GM19239 (cell line): ENCODE measurements at regions not wholly inside any gene's neighbourhood (a gene's known extent, or its start where the extent isn't known, plus 50 kb on each side); places are given as distances from the start of the nearest gene placed in this dataset.
"Not testable (repeated sequence)": the region's sequence is repeated elsewhere in the genome, so short reads cannot be mapped to it uniquely, and the experiment has no call there.

Experiments
- DNase-seq: peaks from one replicate; pipeline ENCODE4 v3.0.0; 2011; ENCODE audit warnings: low spot score; ENCODE audit not compliant: insufficient read length
- FAIRE-seq: peaks from 2 replicates; lab custom pipeline; 2011; peaks lifted over from hg19 to GRCh38; lab: Jason Lieb, UNC

- no peak for FAIRE-seq
Measured at GRCh38 chr6:168369786-168370185, 50.2 kb upstream of the DACT2 start.

DNA sequence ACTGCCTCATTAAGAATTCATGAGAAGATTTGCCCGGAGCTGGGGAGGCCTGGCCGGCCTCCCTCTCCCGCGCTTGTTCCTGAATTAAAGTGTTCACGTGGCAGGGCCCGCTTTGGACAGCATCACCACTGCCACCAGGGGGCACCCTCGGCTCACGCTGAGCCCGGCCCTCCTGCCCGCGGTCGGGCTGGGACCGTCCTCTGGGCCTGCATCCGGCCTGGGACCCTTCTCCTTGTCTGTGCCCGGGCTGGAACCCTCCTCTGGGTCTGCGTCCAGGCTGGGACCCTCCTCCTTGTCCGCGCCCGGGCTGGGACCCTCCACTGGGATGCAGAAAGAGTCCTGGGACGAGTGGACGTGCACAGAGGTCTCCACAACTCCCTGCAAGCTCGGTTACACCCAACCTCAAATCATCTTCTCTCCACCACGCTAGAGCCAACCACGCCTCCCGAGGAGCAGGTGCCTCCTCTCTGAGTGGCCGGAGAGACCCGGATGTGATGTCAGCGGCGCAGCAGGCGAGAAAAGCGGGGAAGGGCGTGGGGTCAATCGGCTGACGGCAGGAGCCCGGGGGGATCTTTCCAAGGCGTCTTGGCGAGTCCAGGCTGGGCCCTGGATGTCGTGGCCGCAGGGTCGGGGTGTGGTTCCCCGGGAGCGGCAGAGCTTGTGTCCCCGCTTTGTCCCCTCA lies 50.9 kb upstream of the DACT2 start:
- FAIRE-seq: no peak
- peak; percentile 70 for DNase-seq

More at GRCh38 chr6:168369786-168370185, 50.2 kb upstream of the DACT2 start:
- no peak for DNase-seq

DNA sequence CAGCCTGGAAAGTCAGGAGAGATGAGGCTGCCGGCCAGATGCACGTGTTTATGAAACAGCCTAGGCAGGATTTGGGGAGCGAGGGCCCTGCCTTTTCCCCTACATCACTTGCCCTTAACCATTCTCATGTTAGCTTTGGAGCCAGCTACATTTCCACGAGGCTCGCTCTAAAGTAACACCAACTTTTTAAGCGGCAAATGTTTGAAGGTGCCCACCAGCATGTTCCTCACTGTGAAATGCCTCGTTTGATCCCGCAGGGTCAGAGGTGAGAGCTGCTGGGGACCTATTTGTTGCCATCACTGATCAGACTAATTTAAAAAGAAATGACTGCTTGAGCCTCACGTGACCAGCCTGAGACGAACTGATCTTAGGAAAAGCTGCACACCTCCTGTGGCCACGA lies 51.6 kb upstream of the DACT2 start:
- no peak for DNase-seq
- no peak for FAIRE-seq

DNA sequence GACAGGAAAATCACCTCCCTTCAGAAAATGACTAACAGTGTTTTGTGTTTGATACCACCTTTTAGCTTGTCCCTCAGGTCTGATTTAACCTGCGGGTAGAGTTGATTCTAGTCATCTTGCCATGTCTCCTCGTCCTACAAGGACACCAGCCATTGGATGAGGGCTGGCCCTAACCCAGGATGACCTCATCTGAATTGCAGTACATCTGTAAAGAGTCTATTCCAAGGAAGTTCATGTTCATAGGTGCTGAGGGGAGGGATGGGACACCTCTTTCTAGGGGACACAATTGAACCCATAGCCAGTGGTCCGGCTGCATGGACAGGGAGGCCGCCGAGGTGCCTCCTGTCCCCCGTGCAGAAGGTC lies 52.0 kb upstream of the DACT2 start:
- FAIRE-seq (no peak), DNase-seq (no peak)

DNA sequence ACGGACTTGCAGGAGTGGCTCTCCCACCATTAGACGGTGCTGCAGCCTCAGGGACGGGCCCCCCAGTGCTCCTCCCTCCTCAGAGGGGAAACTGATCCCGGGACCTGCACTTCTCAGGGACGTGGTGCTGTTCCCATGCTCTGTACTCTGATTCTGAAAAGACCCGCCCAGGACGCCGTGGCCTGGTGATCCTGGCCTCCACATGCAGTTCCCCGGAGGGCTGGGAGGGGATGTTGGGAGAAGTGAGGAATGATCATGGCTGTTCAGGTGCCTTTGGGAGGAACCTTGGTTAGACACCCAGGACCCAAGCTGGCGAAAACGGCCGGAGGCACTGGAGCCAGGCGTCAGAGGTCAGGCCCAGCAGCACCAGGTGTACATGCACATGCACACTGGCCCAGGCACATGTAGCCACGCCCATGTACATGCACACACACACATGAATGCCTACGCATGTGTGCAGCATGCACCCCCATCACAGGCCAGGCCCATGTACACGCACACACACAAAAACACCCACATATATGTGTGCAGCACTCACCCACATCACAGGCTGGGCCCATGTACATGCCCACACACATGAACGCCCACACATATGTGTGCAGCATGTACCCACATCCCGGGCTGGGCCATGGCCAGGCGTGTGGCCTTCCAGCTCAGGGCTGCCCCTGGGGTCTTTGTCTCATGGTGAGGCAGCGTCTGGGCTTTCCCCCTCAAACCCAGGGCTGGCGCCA lies 52.6 kb upstream of the DACT2 start:
- FAIRE-seq (no peak), DNase-seq (no peak)

DNA sequence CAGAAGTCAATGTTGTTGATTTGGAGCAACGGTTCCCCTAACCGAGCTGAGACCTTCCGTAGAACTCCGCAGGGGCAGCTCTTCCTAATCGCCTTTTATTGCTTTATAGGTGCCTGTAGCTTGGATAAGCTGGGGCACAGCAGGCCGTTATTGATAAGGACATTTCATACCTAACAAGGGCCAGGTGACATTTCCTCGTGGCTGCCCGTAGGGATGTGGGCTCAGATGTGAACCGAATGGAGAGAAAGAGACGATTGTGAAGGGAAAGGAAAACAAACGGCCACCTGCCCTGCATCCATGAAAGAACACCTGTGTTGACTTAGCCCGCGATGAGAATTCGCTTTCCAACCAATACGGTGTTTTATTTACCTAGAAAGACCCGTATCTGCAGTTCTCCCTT lies 53.3 kb upstream of the DACT2 start:
- DNase-seq (no peak), FAIRE-seq (no peak)

DNA sequence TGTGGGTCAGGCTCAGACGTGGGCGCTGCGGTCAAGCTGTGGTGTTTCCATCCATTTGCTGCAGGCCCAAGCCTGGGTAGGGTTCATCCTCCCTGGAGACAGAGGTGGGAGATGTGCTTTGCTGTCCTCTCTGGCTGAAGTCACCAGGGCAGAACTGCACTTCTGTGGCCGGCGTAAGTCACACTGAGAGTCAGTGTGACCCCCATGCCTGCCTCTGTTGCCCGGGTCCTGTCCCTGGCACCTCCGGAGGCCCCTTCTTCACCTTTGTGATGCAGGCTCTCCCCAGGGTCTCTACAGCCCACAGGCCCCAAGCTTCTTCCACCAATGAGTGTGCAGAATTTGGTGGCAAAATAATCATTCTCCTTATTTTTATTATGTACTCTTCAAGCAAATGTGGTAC lies 53.8 kb upstream of the DACT2 start:
- FAIRE-seq: no peak
- no peak for DNase-seq

- DNase-seq (no peak), FAIRE-seq (no peak)
Measured at GRCh38 chr6:168374051-168374502, 54.5 kb upstream of the DACT2 start.

- FAIRE-seq: no peak
Measured at GRCh38 chr6:168374541-168375071, 55.0 kb upstream of the DACT2 start.

DNA sequence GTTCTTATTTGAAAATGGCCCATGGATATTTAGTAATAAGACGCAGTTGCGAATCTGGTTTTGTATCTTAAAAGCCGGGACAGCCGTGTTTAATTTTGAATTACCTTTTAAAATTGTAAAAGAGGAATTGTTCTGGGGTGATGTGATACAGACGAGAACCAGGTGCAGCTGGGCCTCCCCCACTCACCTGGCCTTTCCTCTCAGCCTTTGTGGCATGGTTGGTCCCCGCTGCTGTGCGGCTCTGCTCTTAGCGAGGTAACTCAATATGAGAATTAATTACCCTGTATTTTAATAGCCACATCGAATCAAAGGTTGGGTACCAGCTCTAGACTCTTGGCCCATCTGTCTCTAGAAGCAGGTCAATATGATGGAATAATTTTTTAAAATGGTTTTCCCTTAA lies 56.5 kb upstream of the DACT2 start:
- no peak for FAIRE-seq
- no peak for DNase-seq

More at GRCh38 chr6:168374541-168375071, 55.0 kb upstream of the DACT2 start:
- no peak for DNase-seq

DNA sequence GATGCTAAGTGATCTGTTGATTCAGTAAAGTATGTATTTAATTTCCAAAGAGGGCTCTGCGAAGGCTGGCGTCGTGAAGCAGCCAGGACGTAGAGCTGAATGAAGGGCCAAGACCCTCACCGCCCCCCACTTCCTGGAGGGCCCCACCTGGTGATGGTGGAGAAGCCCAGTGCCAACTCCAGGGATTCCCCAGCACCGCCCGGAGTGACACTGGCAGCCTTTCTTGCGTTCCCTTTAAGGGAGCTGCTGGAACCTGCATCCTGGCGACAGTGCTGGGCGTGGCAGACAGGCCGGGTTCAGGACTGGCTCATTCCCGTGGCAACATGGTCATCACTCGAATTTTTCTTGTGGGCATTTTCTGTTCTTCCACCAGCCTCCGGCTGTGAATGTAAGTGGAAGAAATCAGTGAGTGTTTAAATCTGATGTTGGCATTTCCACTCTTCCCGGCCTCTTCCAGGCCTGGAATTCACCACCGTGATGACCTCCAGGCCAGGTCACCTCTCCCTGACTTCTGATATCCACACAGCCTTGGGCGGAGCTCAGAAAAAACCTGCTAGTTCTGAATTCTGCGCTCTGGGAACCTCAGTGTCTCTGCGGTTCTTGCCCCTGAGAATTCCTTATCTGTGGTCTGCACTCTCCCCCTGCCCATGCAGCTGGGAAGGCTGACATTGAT lies 57.4 kb upstream of the DACT2 start:
- DNase-seq (no peak), FAIRE-seq (no peak)

- FAIRE-seq (no peak), DNase-seq (no peak)
Measured at GRCh38 chr6:168377484-168377855, 57.9 kb upstream of the DACT2 start.

GRCh38 chr6:168377856-168378832 lies 58.6 kb upstream of the DACT2 start:
- DNase-seq (no peak), FAIRE-seq (no peak)

GRCh38 chr6:168379579-168379978 lies 60.0 kb upstream of the DACT2 start:
- not testable (repeated sequence) for DNase-seq, FAIRE-seq

- FAIRE-seq, DNase-seq: not testable (repeated sequence)
Measured at GRCh38 chr6:168380166-168380955, 60.6 kb upstream of the SMOC2 start.

DNA sequence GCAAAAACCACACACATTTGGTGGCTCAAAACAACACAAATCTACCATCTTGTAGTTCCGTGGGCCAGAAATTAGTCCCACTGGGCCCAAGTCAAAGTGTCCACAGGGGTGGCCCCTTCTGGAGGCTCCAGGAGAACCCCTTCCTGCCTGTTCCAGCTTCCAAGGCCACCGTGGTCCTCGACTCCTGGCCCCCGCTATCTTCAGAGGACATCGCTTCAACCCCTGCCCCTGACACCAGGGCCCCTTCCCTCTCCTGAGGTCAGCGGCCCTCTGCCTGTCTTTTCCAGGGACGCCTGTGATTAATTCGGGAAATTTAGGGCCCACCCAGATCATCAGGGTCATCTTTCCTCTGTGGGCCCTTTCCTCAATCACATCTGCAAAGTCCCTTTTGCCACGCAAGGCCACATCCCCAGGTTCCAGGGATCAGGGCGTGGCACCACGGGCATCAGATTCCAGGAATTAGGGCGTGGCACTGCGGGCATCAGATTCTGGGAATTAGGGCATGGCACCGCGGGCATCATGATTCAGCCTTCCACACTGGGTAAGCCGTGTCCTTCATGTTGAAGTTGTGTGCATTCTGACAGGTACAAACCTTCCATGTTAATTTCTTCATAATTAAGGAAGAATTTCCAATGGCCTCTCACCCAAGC lies 59.9 kb upstream of the SMOC2 start:
- FAIRE-seq (no peak), DNase-seq (no peak)

DNA sequence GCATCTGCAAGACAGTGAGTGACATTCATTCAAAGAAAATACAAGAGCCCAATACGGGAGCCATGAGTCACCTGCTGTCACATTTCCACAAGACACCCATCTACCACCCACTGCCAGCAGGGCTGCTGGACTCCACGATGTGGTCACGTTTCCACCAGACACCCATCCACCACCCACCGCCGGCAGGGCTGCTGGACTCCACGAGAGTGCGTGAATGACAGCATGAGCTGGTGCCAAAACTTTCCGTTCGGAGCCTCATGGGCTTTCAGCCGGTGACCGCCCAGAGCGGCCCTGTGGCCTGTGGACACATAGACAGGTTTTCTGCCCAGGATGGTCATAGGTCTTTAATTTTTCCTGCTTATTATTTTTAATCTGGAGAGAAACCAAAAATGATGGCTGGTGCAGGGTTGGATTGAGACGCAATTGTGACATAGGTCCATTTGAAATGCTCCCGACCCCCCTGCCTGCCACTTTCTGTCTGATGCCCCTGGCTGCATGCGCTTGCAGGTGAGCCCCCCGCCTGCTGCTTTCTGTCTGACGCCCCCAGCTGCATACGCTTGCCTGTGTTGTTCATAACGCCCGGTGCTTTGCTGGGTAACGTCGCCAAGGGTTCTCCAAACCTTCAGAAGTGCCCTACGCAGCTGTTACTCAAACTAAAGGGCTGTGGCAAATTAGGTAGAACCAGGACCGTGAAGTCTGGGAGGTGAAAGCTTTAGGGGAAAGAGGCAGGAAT lies 59.1 kb upstream of the SMOC2 start:
- FAIRE-seq (no peak), DNase-seq (no peak)
